ENCODE measurements at regions not wholly inside any gene's neighbourhood (a gene's known extent, or its start where the extent isn't known, plus 50 kb on each side); places are given as distances from the start of the nearest gene placed in this dataset.
"Not testable (repeated sequence)": the region's sequence is repeated elsewhere in the genome, so short reads cannot be mapped to it uniquely, and the experiment has no call there.

GRCh38 chr5:39970117-39970798, 545.5 kb upstream of the DAB2 start:
- DNase-seq (ENCODE audit: low read depth), result no peak

- DNase-seq (ENCODE audit: low read depth), result no peak
These were observed 543.6 kb upstream of the DAB2 start for GRCh38 chr5:39968381-39968780.

- DNase-seq (ENCODE audit: low read depth), result no peak
These were observed 530.4 kb upstream of the DAB2 start for GRCh38 chr5:39955156-39955555.

GRCh38 chr5:39951070-39951469, 526.3 kb upstream of the DAB2 start:
- DNase-seq (ENCODE audit: low read depth), result no peak

GRCh38 chr5:39948867-39949468, 524.2 kb upstream of the DAB2 start:
- peak; percentile 49 for DNase-seq (ENCODE audit: low read depth)

- no peak for DNase-seq (ENCODE audit: low read depth)
These were observed 523.6 kb upstream of the DAB2 start for GRCh38 chr5:39948341-39948740.

GRCh38 chr5:39947657-39948056, 522.9 kb upstream of the DAB2 start:
- no peak for DNase-seq (ENCODE audit: low read depth)

- DNase-seq (ENCODE audit: low read depth), result no peak
These were observed 521.7 kb upstream of the DAB2 start for GRCh38 chr5:39946356-39947045.

GRCh38 chr5:39945870-39946269, 521.1 kb upstream of the DAB2 start:
- no peak for DNase-seq (ENCODE audit: low read depth)

- no peak for DNase-seq (ENCODE audit: low read depth)
These were observed 519.0 kb upstream of the DAB2 start for GRCh38 chr5:39943811-39944210.

- DNase-seq (ENCODE audit: low read depth), result no peak
These were observed 517.8 kb upstream of the DAB2 start for GRCh38 chr5:39942606-39943005.

GRCh38 chr5:39941416-39941815, 516.6 kb upstream of the DAB2 start:
- no peak for DNase-seq (ENCODE audit: low read depth)

- DNase-seq (ENCODE audit: low read depth), result no peak
These were observed 510.1 kb upstream of the DAB2 start for GRCh38 chr5:39934830-39935229.

- DNase-seq (ENCODE audit: low read depth), result no peak
These were observed 508.3 kb upstream of the DAB2 start for GRCh38 chr5:39933061-39933460.

GRCh38 chr5:39928709-39929108, 503.9 kb upstream of the DAB2 start:
- DNase-seq (ENCODE audit: low read depth), result no peak

- no peak for DNase-seq (ENCODE audit: low read depth)
These were observed 495.1 kb upstream of the DAB2 start for GRCh38 chr5:39919876-39920275.

- no peak for DNase-seq (ENCODE audit: low read depth)
These were observed 488.1 kb upstream of the DAB2 start for GRCh38 chr5:39912906-39913305.

- DNase-seq (ENCODE audit: low read depth), result not testable (repeated sequence)
These were observed 482.6 kb upstream of the DAB2 start for GRCh38 chr5:39907267-39907951.

- peak; percentile 47 for DNase-seq (ENCODE audit: low read depth)
These were observed 481.4 kb upstream of the DAB2 start for GRCh38 chr5:39906146-39906545.

- DNase-seq (ENCODE audit: low read depth), result no peak
These were observed 480.6 kb upstream of the DAB2 start for GRCh38 chr5:39905356-39905755.

- DNase-seq (ENCODE audit: low read depth), result no peak
These were observed 477.8 kb upstream of the DAB2 start for GRCh38 chr5:39902626-39903025.

GRCh38 chr5:39898731-39899130, 474.0 kb upstream of the DAB2 start:
- no peak for DNase-seq (ENCODE audit: low read depth)

GRCh38 chr5:39896706-39897105, 471.9 kb upstream of the DAB2 start:
- DNase-seq (ENCODE audit: low read depth), result no peak

Measured in HS-5 (cell line).